Testis (tissue), 2 donors: ENCODE measurements at regions not wholly inside any gene's neighbourhood (a gene's known extent, or its start where the extent isn't known, plus 50 kb on each side); places are given as distances from the start of the nearest gene placed in this dataset.

Source experiments
- CTCF ChIP-seq, 3 experiments: fragments of 450-650 bp in 2 of 3; fragments of 200-600 bp in 1 of 3; sonication (generic) in 1 of 3; IDR thresholded peaks; one replicate each; pipeline ENCODE4 v1.5.1; 2016 to 2019; ENCODE audit warnings: antibody characterized with exemption in 3 of 3, mild to moderate bottlenecking in 2 of 3, moderate library complexity in 1 of 3
- POLR2A ChIP-seq: fragments of 450-650 bp; IDR thresholded peaks from one replicate; pipeline ENCODE4 v1.6.1; 2017; ENCODE audit warnings: antibody characterized with exemption, mild to moderate bottlenecking, moderate library complexity

DNA sequence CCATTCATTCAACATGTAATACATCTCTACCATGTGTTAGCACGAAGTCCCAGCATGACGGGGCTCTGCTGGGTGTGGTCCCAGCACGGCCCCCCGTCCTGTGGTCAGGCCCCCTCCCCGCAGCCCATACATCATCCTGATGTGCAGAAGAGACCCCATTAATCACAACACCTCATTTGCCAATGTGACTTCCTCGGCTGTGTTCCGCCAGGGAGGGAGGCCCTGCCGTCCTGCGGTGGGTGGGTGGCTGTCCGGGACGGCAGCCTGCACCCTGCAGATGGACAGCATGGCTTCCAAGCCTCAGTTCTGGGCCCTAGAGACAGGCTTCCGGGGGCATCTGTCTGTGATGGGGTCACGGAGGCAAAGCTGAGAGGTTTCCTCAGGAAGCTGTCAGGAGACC lies 254.0 kb downstream of the CYP26B1 start:
- TF ChIP-seq CTCF (IDR thresholded peaks at IDR 0.05): no peak
- TF ChIP-seq POLR2A: no peak
